NT2/D1 (cell line): ENCODE measurements at regions not wholly inside any gene's neighbourhood (a gene's known extent, or its start where the extent isn't known, plus 50 kb on each side); places are given as distances from the start of the nearest gene placed in this dataset.

Source experiments
- SUZ12 ChIP-seq: IDR thresholded peaks from 2 replicates; pipeline ENCODE4 v1.6.1; 2011; ENCODE audit not compliant: insufficient read length, insufficient read depth; ENCODE audit errors: extremely low read depth
- YY1 ChIP-seq: IDR thresholded peaks from 2 replicates; pipeline ENCODE4 v1.6.1; 2011; ENCODE audit not compliant: insufficient read length, insufficient read depth

GRCh38 chr6:137303441-137303840, 84.3 kb upstream of the IFNGR1 start:
- TF ChIP-seq SUZ12 (no peak), YY1 (no peak)
